SKM-1 (cell line): ENCODE measurements at regions not wholly inside any gene's neighbourhood (a gene's known extent, or its start where the extent isn't known, plus 50 kb on each side); places are given as distances from the start of the nearest gene placed in this dataset.
"Not testable (repeated sequence)": the region's sequence is repeated elsewhere in the genome, so short reads cannot be mapped to it uniquely, and the experiment has no call there.

Experiments used
- DNase-seq: peaks from one replicate; lab custom pipeline; 2025; ENCODE audit not compliant: unreplicated experiment; lab: John Stamatoyannopoulos, UW

- no peak for DNase-seq
Observed at GRCh38 chr19:28314756-28315155, 898.2 kb downstream of the UQCRFS1 start.

GRCh38 chr19:28314287-28314686 is 898.7 kb downstream of the UQCRFS1 start:
- DNase-seq: no peak

GRCh38 chr19:28313633-28314032 is 899.3 kb downstream of the UQCRFS1 start:
- no peak for DNase-seq

GRCh38 chr19:28312269-28312668 is 900.7 kb downstream of the UQCRFS1 start:
- no peak for DNase-seq

GRCh38 chr19:28310829-28311228 is 902.1 kb downstream of the UQCRFS1 start:
- DNase-seq: not testable (repeated sequence)

GRCh38 chr19:28309070-28309469 is 903.9 kb downstream of the UQCRFS1 start:
- DNase-seq: no peak

- no peak for DNase-seq
Observed at GRCh38 chr19:28307963-28308362, 905.0 kb downstream of the UQCRFS1 start.

- no peak for DNase-seq
Observed at GRCh38 chr19:28307487-28307886, 905.5 kb downstream of the UQCRFS1 start.

- DNase-seq: no peak
Observed at GRCh38 chr19:28305513-28305912, 907.4 kb downstream of the UQCRFS1 start.

GRCh38 chr19:28303502-28303901 is 909.4 kb downstream of the UQCRFS1 start:
- no peak for DNase-seq

GRCh38 chr19:28301961-28302360 is 911.0 kb downstream of the UQCRFS1 start:
- DNase-seq: no peak

- DNase-seq: no peak
Observed at GRCh38 chr19:28301463-28301862, 911.5 kb downstream of the UQCRFS1 start.

- no peak for DNase-seq
Observed at GRCh38 chr19:28299649-28300048, 913.3 kb downstream of the UQCRFS1 start.

GRCh38 chr19:28297586-28298157 is 915.3 kb downstream of the UQCRFS1 start:
- no peak for DNase-seq

- DNase-seq: no peak
Observed at GRCh38 chr19:28297036-28297435, 915.9 kb downstream of the UQCRFS1 start.

- DNase-seq: no peak
Observed at GRCh38 chr19:28296506-28296905, 916.4 kb downstream of the UQCRFS1 start.

- not testable (repeated sequence) for DNase-seq
Observed at GRCh38 chr19:28294975-28295374, 918.0 kb downstream of the UQCRFS1 start.

- DNase-seq: no peak
Observed at GRCh38 chr19:28294395-28294794, 918.6 kb downstream of the UQCRFS1 start.

- no peak for DNase-seq
Observed at GRCh38 chr19:28293685-28294084, 919.3 kb downstream of the UQCRFS1 start.

- DNase-seq: no peak
Observed at GRCh38 chr19:28292822-28293500, 920.0 kb downstream of the UQCRFS1 start.

GRCh38 chr19:28291874-28292273 is 921.1 kb downstream of the UQCRFS1 start:
- DNase-seq: no peak

- no peak for DNase-seq
Observed at GRCh38 chr19:28290963-28291657, 921.8 kb downstream of the UQCRFS1 start.
